Esophagus mucosa (tissue), 1 donor: ENCODE measurements at regions not wholly inside any gene's neighbourhood (a gene's known extent, or its start where the extent isn't known, plus 50 kb on each side); places are given as distances from the start of the nearest gene placed in this dataset.

Experiments used
- ATAC-seq: fragments of 200-7000 bp; cut with Tn5 transposase; one replicate; pipeline ENCODE4 v1.9.1; 2020
- donor health status: DM: yes; HTN: yes; CAD: no.

DNA sequence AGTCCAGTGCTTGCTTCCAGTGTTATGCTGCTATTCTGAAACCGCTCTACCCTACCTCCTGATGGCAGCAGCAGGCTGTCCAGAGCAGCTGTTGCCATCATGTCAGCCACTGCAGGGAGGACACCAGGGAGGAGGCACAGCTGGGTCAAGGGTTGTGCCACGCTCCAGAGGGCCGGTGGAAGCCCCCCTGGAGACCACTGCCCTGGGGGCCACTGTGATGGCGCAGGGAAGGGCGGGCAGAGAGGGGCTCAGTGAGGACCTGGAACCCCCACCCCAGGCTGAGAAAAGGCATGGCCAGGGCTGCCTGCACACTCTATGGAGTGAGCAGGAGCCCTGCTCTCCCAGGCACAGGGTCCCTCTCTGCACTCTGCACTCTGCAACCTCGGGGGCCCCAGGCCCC lies 271.3 kb upstream of the BTBD3 start:
- ATAC-seq: no peak

- ATAC-seq: no peak
Measured at GRCh38 chr20:11650566-11650965, 267.1 kb upstream of the BTBD3 start.

DNA sequence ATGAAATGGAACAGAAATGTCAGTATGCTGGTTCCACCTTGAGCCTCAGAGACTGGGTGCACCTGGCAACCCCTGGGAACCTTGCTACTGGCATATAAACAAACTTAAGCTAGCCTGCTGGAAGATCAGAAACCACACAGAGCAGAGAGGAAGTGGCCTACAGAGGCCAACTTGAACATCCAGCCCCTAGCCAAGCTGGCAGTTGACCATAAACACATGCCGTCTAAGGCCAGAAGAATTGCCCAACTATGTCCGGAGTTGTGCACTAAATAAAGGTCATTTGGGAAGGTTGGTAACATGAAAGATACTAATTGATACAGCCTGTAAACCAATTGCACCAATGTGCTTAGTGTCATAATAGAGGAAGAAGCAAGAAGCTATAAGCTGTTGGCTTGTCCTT lies 266.6 kb upstream of the BTBD3 start:
- ATAC-seq: no peak

DNA sequence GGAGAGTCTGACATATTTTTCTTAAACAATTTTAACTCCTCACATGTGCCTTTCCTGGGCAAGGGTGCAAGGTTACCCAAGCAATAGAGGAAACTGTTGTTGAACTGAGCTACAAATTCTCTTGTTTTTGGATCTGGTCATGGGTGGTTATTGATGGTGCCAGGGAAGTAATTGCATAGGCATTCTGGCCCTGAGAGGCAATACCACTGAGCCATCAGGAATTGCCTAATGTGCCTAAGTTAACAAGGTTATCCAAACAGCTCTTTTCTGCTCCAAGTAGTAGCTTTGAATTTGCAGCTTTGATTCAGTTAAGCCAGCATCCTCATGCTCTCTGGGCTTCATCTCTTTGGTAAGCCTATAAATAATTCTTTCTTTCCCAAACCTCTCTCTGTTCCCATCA lies 266.0 kb upstream of the BTBD3 start:
- no peak for ATAC-seq

GRCh38 chr20:11652128-11652527 lies 265.6 kb upstream of the BTBD3 start:
- ATAC-seq: no peak

- ATAC-seq: no peak
Measured at GRCh38 chr20:11654766-11655165, 262.9 kb upstream of the BTBD3 start.

DNA sequence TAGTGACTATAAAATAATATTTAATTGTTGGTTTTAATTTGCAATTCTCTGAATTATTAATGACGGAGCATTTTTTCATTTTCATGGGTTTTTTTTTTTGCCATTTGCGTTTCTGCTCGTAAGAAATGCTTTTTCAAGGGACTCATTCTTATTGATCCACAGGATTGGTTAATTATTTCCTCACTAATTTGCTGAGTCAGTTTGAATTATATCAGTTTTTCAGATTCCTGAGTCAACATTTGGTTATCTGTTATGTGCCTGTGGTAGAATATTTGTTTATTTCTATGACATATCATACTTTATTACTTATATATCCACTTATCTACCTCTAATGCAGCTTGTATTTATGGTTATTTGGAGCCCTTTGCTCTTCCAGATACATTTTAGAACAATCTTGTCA lies 257.0 kb upstream of the BTBD3 start:
- no peak for ATAC-seq

DNA sequence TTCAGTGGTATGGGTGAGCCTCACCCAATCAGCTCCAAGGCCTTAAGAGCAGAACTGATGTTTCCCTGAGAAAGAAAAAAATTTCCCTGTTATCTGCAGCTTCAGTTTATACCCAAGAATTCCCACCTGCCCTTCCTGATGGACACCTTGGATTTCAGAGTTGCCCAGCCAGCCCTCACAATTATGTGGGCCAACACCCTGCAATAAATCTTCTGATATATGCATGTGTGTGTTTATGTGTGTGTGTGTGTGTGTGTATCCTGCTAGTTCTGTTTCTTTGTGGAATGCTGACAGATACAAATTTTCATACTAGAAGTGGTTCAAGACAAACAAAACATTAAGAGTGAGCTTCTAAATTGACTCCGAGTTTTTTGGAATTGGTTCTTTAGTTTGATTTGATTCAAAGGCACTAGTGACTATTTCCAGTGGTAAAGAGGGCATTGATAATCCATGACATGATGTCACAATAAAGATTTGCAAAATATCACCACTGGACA lies 246.6 kb upstream of the BTBD3 start:
- no peak for ATAC-seq

- ATAC-seq: no peak
Measured at GRCh38 chr20:11672959-11673358, 244.7 kb upstream of the BTBD3 start.

- no peak for ATAC-seq
Measured at GRCh38 chr20:11675920-11676629, 241.6 kb upstream of the BTBD3 start.

DNA sequence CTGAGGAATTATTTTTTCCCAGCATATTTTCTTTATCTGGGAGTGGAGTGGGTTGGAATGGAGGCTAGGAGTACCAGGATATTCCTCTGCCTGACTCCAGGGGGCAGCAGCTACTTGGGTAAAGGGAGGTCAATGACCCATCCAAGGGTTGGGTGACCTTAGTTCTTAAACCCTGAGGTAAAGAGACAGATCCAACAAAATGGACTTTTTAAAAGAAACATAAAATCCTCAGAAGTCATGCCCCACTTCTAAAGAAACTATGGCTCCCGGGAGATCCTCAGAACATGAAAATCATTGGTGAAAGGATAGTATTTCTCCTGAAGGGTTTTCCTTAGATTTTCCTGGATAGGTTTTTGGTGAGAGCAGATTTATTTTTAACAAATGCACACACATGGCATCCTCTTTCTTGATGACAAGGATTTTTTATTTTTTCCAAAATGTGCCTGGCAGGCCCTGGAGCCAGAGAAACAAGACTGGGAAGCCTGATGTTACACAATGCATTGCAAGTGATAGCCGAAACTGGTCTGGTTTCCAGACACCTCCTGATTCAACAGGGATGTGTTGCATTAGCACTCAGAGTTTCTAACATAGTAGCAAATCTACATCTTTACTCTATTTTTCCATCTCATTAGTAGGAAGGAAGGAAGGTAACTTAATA lies 240.9 kb upstream of the BTBD3 start:
- no peak for ATAC-seq

DNA sequence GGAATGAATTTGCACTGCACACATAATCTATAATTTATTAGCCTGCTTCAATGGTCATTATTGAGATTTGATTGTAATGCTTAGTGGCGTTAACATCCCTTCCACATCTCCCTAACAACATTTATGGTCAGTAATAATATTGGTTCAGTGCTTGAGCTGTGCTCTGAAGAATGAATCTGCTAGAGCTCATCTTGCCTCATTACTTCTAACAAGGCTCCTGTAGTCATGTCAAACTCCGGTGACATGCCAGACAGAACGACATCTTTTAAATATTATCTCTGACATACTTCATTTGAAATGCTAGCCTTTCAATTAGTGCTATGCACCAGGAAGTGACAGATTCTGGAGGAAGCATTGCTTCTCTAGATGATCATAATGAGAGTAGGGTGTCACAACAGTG lies 240.3 kb upstream of the BTBD3 start:
- ATAC-seq: no peak

DNA sequence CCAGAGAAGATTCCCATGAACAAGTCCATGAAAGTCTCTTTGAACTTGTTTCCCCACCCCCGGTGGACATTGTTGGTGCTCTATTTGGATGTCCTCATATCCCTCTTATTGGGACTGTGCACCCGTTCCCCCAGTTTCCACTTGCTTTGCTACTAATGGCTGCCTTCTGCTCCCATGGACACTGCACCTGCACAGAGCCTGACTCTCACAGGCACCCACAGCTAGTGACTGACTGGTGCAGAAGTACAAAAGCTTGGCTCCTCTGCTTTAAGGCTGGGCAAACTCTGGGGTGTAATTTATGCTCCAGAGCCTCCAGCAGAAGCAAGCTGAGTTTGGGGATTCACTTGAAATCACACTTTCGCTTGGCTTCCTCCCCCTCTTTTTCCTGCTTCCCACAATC lies 239.9 kb upstream of the BTBD3 start:
- ATAC-seq: no peak

- ATAC-seq: no peak
Measured at GRCh38 chr20:11682285-11682684, 235.4 kb upstream of the BTBD3 start.

GRCh38 chr20:11686195-11686594 lies 231.5 kb upstream of the BTBD3 start:
- ATAC-seq: no peak

GRCh38 chr20:11686820-11687543 lies 230.7 kb upstream of the BTBD3 start:
- ATAC-seq: no peak

DNA sequence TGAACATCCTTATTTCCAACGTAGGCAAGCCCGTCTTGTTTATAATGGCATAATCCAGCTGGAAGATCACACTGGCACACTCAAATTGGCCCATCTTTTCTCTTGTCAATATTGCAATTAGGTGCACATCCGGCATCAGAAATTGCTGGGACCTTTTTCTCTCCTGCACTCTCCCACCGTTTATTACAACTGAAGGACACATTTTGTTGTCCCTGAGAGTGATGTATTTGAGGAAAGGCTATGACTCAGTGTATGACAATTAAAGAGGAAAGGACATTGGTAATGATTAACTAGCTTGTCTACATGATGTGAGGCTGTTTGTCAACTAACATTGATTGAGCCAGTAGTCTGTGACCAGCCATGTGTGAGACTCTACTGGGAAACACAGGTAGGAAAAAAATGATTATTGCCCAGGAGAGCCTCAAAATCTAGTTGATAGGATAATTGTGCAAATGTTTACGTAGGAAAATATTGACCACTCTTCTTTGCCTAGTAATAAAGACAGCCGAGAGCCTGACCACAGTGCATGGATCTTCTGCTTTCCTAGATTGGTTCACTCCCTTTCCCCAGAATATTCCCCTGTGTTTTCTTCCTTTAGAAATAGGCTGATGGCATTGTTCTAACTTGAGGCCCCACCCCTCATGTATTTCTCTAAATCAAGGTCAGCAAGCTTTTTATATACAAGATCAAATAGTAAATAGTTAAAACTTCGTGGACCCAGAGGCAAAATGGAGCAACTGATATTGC lies 230.0 kb upstream of the BTBD3 start:
- ATAC-seq: no peak

DNA sequence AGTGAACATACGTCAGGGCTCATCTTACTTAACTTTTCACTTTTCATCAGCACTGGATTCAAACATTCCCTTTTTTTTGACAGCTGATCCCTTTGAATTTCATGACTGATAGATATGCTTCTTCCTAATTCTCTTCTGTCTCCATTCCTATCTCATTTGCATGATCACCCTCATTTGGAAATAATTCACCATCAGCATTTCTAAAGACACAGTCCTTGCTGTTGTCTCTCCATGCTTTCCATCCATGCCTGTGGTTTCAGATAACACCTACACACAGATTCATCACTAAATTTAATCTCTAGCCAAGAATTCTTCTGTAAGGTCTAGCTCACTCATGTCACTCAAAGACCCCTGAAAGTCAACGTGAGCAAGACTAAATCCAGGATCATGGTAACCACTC lies 228.4 kb upstream of the BTBD3 start:
- no peak for ATAC-seq

DNA sequence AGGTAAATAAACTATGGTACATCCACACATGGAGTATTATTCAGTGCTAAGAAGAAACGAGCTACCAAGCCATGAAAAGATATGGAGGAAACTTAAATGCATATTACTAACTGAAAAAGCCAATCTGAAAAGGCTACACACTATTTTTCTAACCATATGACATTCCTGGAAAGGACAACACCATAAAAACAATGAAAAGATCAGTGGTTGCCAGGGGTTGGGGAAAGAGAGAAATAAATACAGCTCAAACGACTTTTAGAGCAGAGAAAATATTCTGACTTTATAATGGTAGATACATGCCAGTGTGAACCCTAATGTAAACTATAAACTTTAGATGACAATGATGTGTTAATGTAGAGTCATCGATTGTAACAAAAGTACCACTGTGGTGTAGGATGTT lies 225.9 kb upstream of the BTBD3 start:
- no peak for ATAC-seq

GRCh38 chr20:11692567-11692966 lies 225.1 kb upstream of the BTBD3 start:
- ATAC-seq: no peak

GRCh38 chr20:11694467-11694866 lies 223.2 kb upstream of the BTBD3 start:
- ATAC-seq: no peak

GRCh38 chr20:11697055-11697454 lies 220.6 kb upstream of the BTBD3 start:
- ATAC-seq: no peak

DNA sequence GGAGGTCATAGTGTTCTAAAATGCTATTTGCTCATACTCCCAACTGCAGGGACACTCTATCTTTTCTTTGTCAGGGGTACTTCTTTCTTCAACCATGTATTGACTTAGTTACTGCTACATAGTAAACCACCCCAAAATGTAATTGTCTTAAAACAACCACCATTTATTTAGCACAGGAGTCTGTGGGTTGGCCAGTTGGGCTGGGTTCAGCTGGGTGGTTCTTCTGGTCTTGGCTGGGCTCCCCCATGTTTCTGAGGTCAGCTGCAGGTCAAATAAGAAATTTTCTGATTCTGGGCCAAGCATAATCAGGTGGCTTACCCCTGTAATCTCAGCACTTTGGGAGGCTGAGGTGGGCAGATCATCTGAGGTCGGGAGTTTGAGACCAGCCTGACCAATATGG lies 220.0 kb upstream of the BTBD3 start:
- no peak for ATAC-seq
